GM10266 (cell line): ENCODE measurements at regions not wholly inside any gene's neighbourhood (a gene's known extent, or its start where the extent isn't known, plus 50 kb on each side); places are given as distances from the start of the nearest gene placed in this dataset.

Experiments
- DNase-seq: peaks from one replicate; pipeline ENCODE4 v3.0.0; 2012; ENCODE audit errors: extremely low spot score
- TF ChIP-seq, protein P1 (sequence below): IDR thresholded peaks from 2 replicates; pipeline ENCODE4 v1.5.1; 2012; ENCODE audit warnings: mild to moderate bottlenecking, low read depth; ENCODE audit not compliant: control insufficient read depth, insufficient read depth; ENCODE audit errors: missing control alignments

DNA sequence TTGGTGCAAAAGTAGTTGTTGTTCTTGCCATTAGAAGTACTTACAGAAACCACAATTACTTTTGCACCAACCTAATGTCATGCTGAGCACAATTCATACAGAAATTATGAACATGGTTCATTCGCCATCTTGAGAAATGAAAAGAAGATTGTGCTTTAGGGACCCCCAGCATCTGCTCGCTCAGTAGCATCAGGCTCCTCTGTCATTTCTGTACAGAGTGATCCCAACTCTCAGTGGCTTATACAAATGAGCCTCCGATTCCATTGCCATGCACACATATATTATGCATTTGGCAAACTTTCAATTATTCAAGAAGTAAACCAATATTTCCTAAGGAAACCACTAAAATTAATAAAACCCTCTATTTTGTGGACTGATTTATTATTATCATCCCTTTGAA lies 266.2 kb downstream of the MED10 start:
- no peak for DNase-seq
- TF ChIP-seq, protein P1, sequence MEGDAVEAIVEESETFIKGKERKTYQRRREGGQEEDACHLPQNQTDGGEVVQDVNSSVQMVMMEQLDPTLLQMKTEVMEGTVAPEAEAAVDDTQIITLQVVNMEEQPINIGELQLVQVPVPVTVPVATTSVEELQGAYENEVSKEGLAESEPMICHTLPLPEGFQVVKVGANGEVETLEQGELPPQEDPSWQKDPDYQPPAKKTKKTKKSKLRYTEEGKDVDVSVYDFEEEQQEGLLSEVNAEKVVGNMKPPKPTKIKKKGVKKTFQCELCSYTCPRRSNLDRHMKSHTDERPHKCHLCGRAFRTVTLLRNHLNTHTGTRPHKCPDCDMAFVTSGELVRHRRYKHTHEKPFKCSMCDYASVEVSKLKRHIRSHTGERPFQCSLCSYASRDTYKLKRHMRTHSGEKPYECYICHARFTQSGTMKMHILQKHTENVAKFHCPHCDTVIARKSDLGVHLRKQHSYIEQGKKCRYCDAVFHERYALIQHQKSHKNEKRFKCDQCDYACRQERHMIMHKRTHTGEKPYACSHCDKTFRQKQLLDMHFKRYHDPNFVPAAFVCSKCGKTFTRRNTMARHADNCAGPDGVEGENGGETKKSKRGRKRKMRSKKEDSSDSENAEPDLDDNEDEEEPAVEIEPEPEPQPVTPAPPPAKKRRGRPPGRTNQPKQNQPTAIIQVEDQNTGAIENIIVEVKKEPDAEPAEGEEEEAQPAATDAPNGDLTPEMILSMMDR: no peak

DNA sequence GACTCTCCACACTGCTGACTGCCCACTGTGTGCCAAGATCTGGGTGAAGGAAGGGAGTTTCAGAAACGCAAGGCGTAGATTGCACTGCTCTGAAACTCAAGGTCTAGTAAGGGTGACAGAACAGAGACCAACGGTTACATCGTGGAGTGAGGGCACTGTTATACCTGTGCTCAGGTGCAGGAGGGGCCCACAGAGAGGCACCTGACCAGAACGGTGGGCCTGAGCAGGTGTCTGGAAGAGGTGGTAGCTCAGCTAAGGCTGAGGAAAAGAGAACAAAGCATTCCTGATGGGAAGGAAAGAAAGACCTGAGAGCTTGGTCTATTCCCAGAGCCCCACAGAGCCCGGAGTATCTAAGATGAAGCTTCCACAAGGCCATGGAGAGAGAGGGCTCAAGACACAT lies 267.2 kb downstream of the MED10 start:
- no peak for DNase-seq
- TF ChIP-seq, protein P1: no peak

DNA sequence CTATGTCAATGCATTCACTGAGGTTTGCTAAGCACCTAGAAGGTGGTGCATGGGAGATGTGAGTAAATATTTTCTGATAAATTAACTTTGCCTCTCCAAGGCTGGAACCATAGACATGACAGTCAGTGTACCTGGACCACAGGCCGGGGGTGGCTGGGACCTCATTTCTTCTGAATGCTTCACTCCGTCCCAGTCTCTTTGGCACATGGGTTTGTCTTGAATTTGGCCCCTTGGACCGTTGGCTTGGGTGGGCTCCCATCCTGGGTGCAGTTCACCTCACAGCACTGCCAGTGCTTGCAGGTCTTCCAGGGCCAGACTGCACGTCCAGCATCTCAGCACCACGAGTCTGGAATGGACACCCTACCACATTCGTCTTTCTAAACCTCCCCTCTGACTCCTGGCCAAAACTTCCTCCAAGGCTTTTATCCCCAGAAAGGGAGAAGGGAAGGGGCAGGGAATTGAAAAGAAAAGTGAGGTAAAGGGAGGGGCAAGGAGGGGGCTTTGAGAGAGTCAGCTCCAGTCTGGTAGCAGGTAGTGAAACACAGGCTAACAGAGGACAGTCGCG lies 267.8 kb downstream of the MED10 start:
- no peak for DNase-seq
- TF ChIP-seq, protein P1: no peak

DNA sequence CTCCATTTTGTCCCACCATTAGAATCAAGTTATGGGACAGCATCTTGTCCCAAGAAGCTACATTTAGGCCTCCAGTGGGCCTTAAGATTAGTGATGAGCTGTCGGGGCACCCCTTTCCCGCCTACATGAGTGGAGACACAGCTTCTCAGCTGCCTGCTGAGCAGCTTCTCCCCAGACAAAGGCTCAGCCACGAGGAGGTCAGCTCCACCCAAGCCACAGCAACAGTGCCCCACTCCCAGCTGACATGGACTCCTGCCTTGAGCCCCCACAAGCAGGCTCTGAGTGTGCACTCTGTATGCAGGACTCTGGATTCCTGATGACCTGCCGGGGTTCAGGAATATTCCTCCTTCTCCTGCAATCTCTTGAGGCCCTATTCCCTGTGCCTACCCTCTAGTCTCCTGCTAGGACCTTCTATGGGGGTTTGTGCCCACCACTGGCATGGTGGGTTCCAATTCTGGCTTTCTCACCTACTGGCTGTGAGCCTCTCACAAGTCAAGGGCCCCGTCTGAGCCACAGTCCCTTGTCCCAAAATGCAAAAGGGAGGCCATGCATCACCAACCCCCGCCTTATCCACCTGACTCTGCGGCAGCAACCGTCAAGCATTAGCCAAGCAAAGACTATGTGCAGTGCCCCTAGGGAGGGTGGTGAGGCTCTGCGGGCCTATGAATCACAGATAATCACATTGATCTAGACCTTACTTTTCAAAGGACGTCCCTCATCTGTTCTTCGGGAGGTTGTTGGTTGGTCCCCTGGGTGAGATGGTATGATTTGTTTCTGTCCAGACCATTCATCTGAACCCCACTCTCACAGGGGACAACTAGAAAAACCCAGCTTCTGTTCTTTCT lies 269.1 kb downstream of the MED10 start:
- DNase-seq: no peak
- TF ChIP-seq, protein P1: no peak

DNA sequence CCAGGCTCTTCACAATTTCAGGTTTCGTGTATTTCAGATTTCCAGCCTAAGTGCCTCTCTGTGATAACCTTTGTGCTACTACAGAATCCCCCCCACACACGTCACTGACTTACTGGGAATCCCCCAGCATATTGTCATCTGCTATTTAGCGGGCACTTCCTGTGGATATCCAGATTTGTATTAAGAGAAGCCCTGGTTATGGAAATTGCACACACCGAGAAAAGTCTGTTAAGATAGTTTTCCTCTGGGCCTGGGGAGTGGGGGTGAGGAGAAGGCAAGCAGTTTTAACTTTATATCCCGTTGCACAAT lies 269.9 kb downstream of the MED10 start:
- DNase-seq: no peak
- TF ChIP-seq, protein P1: no peak

DNA sequence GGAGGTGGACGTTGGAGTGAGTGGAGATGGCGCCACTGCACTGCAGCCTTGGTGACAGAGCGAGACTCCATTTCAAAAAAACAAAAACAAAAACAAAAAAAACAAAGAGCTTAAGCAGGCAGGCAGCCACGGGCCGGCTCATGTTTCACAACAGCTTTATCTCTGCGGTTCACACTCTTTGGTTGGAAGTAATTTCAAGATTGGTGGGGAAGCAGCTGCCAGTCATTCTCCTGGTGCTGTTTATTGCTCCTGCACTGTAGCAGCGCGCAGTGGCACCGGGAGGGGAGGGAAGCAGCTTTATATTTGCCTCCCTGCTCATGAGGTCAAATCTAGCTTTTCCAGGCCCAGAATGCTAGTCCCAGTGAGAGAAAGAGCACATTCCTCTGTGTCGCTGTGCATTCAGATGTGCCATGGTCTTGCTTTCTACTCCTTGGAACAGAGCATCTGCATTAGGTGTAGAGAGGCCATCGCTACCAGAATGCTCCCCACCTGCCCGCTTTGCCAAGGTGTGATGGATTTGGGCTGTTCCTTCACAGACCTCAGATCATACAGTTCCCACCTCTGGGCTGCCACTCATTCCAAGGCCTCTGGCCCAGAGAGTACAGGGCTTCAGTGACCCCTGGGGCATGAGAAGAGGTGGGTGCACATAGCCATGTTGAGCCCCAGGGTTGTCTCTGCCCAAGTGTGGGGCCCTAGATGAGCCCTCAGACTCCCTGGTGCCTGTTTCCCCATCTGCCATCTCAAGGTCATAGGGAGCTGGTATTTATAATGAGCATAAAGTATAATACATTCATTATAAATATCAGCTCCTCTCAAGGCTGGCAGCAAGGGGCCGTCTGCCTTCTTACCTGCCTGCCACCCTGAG lies 270.4 kb downstream of the MED10 start:
- TF ChIP-seq, protein P1: no peak

More for the DNA sequence above, 270.4 kb downstream of the MED10 start:
- DNase-seq: no peak
